ENCODE measurements at regions not wholly inside any gene's neighbourhood (a gene's known extent, or its start where the extent isn't known, plus 50 kb on each side); places are given as distances from the start of the nearest gene placed in this dataset.

GRCh38 chr2:235302263-235302662 is 191.6 kb upstream of the AGAP1 start:
- TF ChIP-seq, protein P1, sequence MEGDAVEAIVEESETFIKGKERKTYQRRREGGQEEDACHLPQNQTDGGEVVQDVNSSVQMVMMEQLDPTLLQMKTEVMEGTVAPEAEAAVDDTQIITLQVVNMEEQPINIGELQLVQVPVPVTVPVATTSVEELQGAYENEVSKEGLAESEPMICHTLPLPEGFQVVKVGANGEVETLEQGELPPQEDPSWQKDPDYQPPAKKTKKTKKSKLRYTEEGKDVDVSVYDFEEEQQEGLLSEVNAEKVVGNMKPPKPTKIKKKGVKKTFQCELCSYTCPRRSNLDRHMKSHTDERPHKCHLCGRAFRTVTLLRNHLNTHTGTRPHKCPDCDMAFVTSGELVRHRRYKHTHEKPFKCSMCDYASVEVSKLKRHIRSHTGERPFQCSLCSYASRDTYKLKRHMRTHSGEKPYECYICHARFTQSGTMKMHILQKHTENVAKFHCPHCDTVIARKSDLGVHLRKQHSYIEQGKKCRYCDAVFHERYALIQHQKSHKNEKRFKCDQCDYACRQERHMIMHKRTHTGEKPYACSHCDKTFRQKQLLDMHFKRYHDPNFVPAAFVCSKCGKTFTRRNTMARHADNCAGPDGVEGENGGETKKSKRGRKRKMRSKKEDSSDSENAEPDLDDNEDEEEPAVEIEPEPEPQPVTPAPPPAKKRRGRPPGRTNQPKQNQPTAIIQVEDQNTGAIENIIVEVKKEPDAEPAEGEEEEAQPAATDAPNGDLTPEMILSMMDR (IDR thresholded peaks at IDR 0.05; ENCODE audit: borderline replicate concordance, insufficient read depth, low read depth, low read length) = no peak

DNA sequence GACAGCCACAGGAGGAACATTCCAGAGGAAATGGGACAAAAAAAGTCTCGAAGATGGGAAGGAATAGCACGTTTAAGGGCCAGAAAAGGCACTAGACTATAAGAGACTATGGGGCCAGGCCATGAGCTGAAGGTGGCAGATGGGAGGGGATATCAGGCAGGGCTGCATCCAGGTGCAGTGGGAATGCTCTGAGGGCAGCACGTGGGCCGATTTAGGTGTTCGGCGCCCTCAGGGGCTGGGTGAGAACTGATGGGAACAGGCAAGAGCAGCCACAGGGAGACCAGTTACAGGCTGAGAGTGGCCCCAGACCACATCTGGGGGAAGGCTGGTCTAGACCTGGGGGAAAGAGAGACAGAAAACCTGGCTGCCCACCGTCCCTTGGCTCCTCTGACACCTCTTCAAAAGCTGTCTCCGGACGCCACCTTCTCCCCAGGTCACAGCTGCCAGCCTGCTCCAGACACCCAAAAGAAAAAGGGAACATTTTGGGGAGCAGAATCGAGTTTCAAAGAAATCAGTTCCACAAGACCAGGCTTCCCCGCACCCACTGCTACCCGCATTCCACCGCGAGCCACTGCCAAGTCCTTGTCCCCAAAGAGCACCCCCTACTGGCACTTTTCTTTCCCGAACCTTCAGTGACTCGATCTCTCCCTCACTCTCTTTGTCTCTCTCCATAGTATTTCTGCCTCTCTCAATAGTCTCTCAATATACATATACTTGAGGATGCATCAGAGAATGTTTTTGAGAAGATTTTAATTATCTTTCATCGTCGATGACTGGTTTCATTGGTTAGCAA is 190.1 kb upstream of the AGAP1 start:
- no peak overlapping the region for H3K4me3 ChIP-seq (ENCODE audit: low read depth, low read length)
- TF ChIP-seq, protein P1 (IDR thresholded peaks at IDR 0.05; ENCODE audit: borderline replicate concordance, insufficient read depth, low read depth, low read length) = no peak

More at GRCh38 chr2:235302263-235302662, 191.6 kb upstream of the AGAP1 start:
- H3K4me3 ChIP-seq (ENCODE audit: low read depth, low read length) = no peak overlapping the region

- no peak overlapping the region for H3K4me3 ChIP-seq (ENCODE audit: low read depth, low read length)
- TF ChIP-seq, protein P1 (IDR thresholded peaks at IDR 0.05; ENCODE audit: borderline replicate concordance, insufficient read depth, low read depth, low read length) = no peak
Measured at GRCh38 chr2:235305678-235306077, 188.2 kb upstream of the AGAP1 start.

- H3K4me3 ChIP-seq (ENCODE audit: low read depth, low read length) = no peak overlapping the region
- TF ChIP-seq, protein P1 (IDR thresholded peaks at IDR 0.05; ENCODE audit: borderline replicate concordance, insufficient read depth, low read depth, low read length) = no peak
Measured at GRCh38 chr2:235311044-235311443, 182.8 kb upstream of the AGAP1 start.

GRCh38 chr2:235312571-235312970 is 181.3 kb upstream of the AGAP1 start:
- no peak overlapping the region for H3K4me3 ChIP-seq (ENCODE audit: low read depth, low read length)
- TF ChIP-seq, protein P1 (IDR thresholded peaks at IDR 0.05; ENCODE audit: borderline replicate concordance, insufficient read depth, low read depth, low read length) = no peak

GRCh38 chr2:235314371-235314930 is 179.4 kb upstream of the AGAP1 start:
- TF ChIP-seq, protein P1 (IDR thresholded peaks at IDR 0.05; ENCODE audit: borderline replicate concordance, insufficient read depth, low read depth, low read length) = no peak

GRCh38 chr2:235319095-235319494 is 174.7 kb upstream of the AGAP1 start:
- H3K4me3 ChIP-seq (ENCODE audit: low read depth, low read length) = no peak overlapping the region
- TF ChIP-seq, protein P1 (IDR thresholded peaks at IDR 0.05; ENCODE audit: borderline replicate concordance, insufficient read depth, low read depth, low read length) = no peak

More at GRCh38 chr2:235314371-235314930, 179.4 kb upstream of the AGAP1 start:
- H3K4me3 ChIP-seq (ENCODE audit: low read depth, low read length) = no peak overlapping the region
